ENCODE measurements at regions not wholly inside any gene's neighbourhood (a gene's known extent, or its start where the extent isn't known, plus 50 kb on each side); places are given as distances from the start of the nearest gene placed in this dataset.

DNA sequence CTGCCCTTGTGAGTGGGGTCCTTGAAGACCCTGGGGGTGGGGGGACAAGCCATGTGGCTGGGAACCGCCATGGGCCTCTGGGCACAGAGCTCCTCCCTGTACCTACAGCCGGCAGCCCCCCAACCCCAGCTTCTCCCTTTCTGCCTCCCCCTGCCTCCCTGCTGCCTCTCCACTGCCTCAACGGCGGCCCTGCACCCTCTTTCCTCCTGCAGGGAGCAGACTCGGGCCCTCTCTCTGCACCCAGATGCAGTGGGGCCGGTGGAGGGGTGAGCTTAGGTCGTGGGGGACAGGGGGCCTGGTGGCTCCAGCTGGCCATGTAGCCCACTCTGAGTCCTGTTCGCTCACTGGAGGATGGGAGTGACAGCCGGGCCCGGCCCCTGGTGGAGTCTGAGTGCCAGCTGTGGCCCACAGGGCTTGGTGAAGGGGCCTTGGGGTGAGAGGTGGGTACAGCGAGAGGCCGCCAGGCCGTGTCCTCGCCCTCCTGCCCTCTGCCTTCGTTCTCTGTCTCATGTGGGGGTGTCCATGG is 139.3 kb upstream of the COL5A1 start:
- TF ChIP-seq CTCF (IDR thresholded peaks at IDR 0.05) (no peak), POLR2AphosphoS5 (IDR thresholded peaks at IDR 0.05) (no peak), EP300 (IDR thresholded peaks at IDR 0.05) (no peak)
